ENCODE measurements at regions not wholly inside any gene's neighbourhood (a gene's known extent, or its start where the extent isn't known, plus 50 kb on each side); places are given as distances from the start of the nearest gene placed in this dataset.

DNA sequence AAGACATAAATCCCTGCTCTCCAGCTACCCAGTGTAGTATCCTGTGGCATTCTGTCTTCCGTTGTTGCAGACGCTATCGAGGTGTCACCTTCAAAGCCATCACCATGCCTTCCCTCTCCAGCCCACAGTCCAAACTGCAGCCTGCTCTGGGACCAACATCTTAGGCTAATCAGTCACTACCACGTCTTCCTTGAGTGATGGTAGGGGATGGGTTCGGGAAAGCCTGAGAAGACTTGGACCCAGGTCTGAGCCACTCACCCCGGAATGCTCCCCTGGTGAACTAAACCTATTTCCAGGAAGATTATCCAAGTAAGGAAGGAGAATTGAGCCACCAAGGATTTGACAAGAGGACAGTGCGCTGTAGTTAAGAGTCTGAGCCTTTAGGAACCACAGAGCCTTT is 52.9 kb upstream of the IRX1 start:
- DNase-seq (ENCODE audit: low read depth): no peak
- H3K27me3 ChIP-seq (ENCODE audit: control insufficient read depth, insufficient read depth, low read length): no peaks in the 10 kb centered on the region
- no peak overlapping the region for H3K4me3 ChIP-seq (ENCODE audit: low read depth, low read length)
- ChIA-PET POLR2A (no interaction called here), CTCF (no interaction called here)
- TF ChIP-seq CTCF (IDR thresholded peaks at IDR 0.05; ENCODE audit: insufficient read depth, low read depth, low read length): no peak
- no peaks in the 10 kb centered on the region for H3K36me3 ChIP-seq (ENCODE audit: control insufficient read depth, insufficient read depth, low read length)

- ChIA-PET POLR2A (no interaction called here), CTCF (no interaction called here)
These were observed 53.5 kb upstream of the IRX1 start for GRCh38 chr5:3542158-3542557.

GRCh38 chr5:3538886-3539285 is 56.7 kb upstream of the IRX1 start:
- Histone ChIP-seq H3K36me3 (ENCODE audit: control insufficient read depth, insufficient read depth, low read length) (no peaks in the 10 kb centered on the region), H3K4me3 (ENCODE audit: low read depth, low read length) (no peak overlapping the region), H3K27me3 (ENCODE audit: control insufficient read depth, insufficient read depth, low read length) (no peaks in the 10 kb centered on the region)
- no peak for DNase-seq (ENCODE audit: low read depth)
- ChIA-PET POLR2A (no interaction called here), CTCF (no interaction called here)
- no peak for TF ChIP-seq CTCF (IDR thresholded peaks at IDR 0.05; ENCODE audit: insufficient read depth, low read depth, low read length)

More at GRCh38 chr5:3542158-3542557, 53.5 kb upstream of the IRX1 start:
- Histone ChIP-seq H3K27me3 (ENCODE audit: control insufficient read depth, insufficient read depth, low read length) (no peaks in the 10 kb centered on the region), H3K36me3 (ENCODE audit: control insufficient read depth, insufficient read depth, low read length) (no peaks in the 10 kb centered on the region), H3K4me3 (ENCODE audit: low read depth, low read length) (no peak overlapping the region)
- DNase-seq (ENCODE audit: low read depth): no peak
- no peak for TF ChIP-seq CTCF (IDR thresholded peaks at IDR 0.05; ENCODE audit: insufficient read depth, low read depth, low read length)

DNA sequence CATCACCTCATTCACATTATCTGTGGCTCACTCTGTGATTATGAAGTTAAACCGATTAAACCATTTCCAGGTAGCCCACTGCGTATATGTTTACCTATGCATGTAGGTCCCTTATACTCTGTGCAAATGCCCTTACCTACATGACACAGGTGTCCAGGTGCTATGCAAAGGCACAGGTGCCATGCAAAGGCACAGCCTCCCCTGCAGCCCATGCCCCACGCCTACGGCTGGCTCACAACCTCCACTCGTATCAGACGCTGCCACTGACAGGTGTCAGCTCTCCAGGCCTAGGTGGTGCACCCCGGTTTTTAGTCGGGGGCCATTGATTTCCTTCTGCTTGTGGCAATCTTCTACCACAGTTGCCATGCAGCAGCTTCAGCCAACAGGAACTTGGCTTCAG is 57.7 kb upstream of the IRX1 start:
- Histone ChIP-seq H3K27me3 (ENCODE audit: control insufficient read depth, insufficient read depth, low read length) (no peaks in the 10 kb centered on the region), H3K4me3 (ENCODE audit: low read depth, low read length) (no peak overlapping the region), H3K36me3 (ENCODE audit: control insufficient read depth, insufficient read depth, low read length) (no peaks in the 10 kb centered on the region)
- POLR2A ChIA-PET: no interaction called here
- no peak for DNase-seq (ENCODE audit: low read depth)
- TF ChIP-seq CTCF (IDR thresholded peaks at IDR 0.05; ENCODE audit: insufficient read depth, low read depth, low read length): no peak
- CTCF ChIA-PET: no interaction called here

- H3K4me3 ChIP-seq (ENCODE audit: low read depth, low read length): no peak overlapping the region
- ChIA-PET CTCF (no interaction called here), POLR2A (no interaction called here)
- no peak for TF ChIP-seq CTCF (IDR thresholded peaks at IDR 0.05; ENCODE audit: insufficient read depth, low read depth, low read length)
- H3K27me3 ChIP-seq (ENCODE audit: control insufficient read depth, insufficient read depth, low read length): no peaks in the 10 kb centered on the region
- DNase-seq (ENCODE audit: low read depth): no peak
- H3K36me3 ChIP-seq (ENCODE audit: control insufficient read depth, insufficient read depth, low read length): no peaks in the 10 kb centered on the region
These were observed 60.0 kb upstream of the IRX1 start for GRCh38 chr5:3535414-3536211.
